ENCODE measurements at regions not wholly inside any gene's neighbourhood (a gene's known extent, or its start where the extent isn't known, plus 50 kb on each side); places are given as distances from the start of the nearest gene placed in this dataset.

GRCh38 chr18:61694236-61694635 is 198.6 kb downstream of the RNF152 start:
- H3K79me2 ChIP-seq (ENCODE audit: insufficient read depth, low read length), result no peaks in the 10 kb centered on the region
- H3K56ac ChIP-seq (ENCODE audit: insufficient read length, low read depth, low read length), result no peak overlapping the region
- no peak for DNase-seq
- H2AFZ ChIP-seq (ENCODE audit: low read length), result no peak overlapping the region
- no peak overlapping the region for H2BK12ac ChIP-seq (ENCODE audit: insufficient read length, low read depth, low read length)
- no CpG with 5 or more reads among the region's 3 CpGs for WGBS (ENCODE audit: extremely low coverage, insufficient read length, low lambda C conversion rate)
- H3K27ac ChIP-seq (ENCODE audit: insufficient read length, low read depth, low read length), result no peak overlapping the region
- H3K23ac ChIP-seq (ENCODE audit: insufficient read length, low read depth, low read length), result no peak overlapping the region
- no peak overlapping the region for H2BK5ac ChIP-seq (ENCODE audit: insufficient read length, low read length)
- no peak overlapping the region for H4K5ac ChIP-seq (ENCODE audit: insufficient read length, low read depth, low read length)
- no peak overlapping the region for H2BK120ac ChIP-seq (ENCODE audit: low read depth, low read length, poor library complexity, severe bottlenecking)
- no peaks in the 10 kb centered on the region for H3K27me3 ChIP-seq (ENCODE audit: insufficient read depth, low read length)
- no peaks in the 10 kb centered on the region; the same call in 1 of the 2 replicates for H3K27me3 Mint-ChIP-seq (ENCODE audit: low read depth)
- H4K8ac ChIP-seq (replicated peaks; ENCODE audit: insufficient read length, low read depth, low read length), result no peak overlapping the region
- no peak overlapping the region for H2AK5ac ChIP-seq (ENCODE audit: insufficient read length, low read length)
- no peak overlapping the region for H3K4ac ChIP-seq (ENCODE audit: low read depth, low read length)
- H3K4me1 Mint-ChIP-seq, result peaks cover 20 to 25% of the 10 kb centered on the region in 2 experiments
- no peak overlapping the region for H3T11ph ChIP-seq (ENCODE audit: low read length)
- H3K9ac ChIP-seq (ENCODE audit: extremely low read depth, insufficient read length, low read length), result no peak overlapping the region
- no peak for TF ChIP-seq CTCF (conservative IDR thresholded peaks at IDR 0.05)
- H3K14ac ChIP-seq (ENCODE audit: insufficient read depth, low read length), result no peak overlapping the region
- H3K4me1 ChIP-seq (ENCODE audit: insufficient read depth, low read length), result peaks cover under 1% of the 10 kb centered on the region; the same call in 1 of the 2 replicates
- no peak overlapping the region for H2BK20ac ChIP-seq (ENCODE audit: low read depth, low read length, poor library complexity, severe bottlenecking)
- H3K18ac ChIP-seq (ENCODE audit: insufficient read length, low read depth, low read length), result no peak overlapping the region
- H4K20me1 ChIP-seq (ENCODE audit: control insufficient read depth, insufficient read depth, insufficient read length), result no peaks in the 10 kb centered on the region
- H3K27ac Mint-ChIP-seq, result no peak overlapping the region
- peaks cover 3 to 4% of the 10 kb centered on the region in 2 experiments; a peak in 4 of 5 replicates for H3K9me3 Mint-ChIP-seq
- H3K79me1 ChIP-seq (ENCODE audit: insufficient read depth, low read depth, low read length, poor library complexity, severe bottlenecking), result no peaks in the 10 kb centered on the region
- no peak overlapping the region for H3K4me2 ChIP-seq (ENCODE audit: insufficient read depth, insufficient read length, low read length)
- H3K23me2 ChIP-seq (ENCODE audit: insufficient read length, low read depth, low read length, poor library complexity, severe bottlenecking), result no peaks in the 10 kb centered on the region
- no peaks in the 10 kb centered on the region for H3K9me3 ChIP-seq (ENCODE audit: control insufficient read depth, low read depth, low read length)
- peaks cover 0 to 7% (median 2%) of the 10 kb centered on the region in 3 experiments; a peak in 2 of 7 replicates for H3K36me3 Mint-ChIP-seq (ENCODE audit: insufficient read depth in 1 of 3, low read depth in 3 of 3)
- no peak overlapping the region for H3K4me3 Mint-ChIP-seq
- H4K91ac ChIP-seq (ENCODE audit: insufficient read length, low read depth, low read length), result no peak overlapping the region
- no peak overlapping the region for H2BK15ac ChIP-seq (ENCODE audit: low read depth, low read length)
